ENCODE measurements at regions not wholly inside any gene's neighbourhood (a gene's known extent, or its start where the extent isn't known, plus 50 kb on each side); places are given as distances from the start of the nearest gene placed in this dataset.

GRCh38 chr3:22216601-22217000 lies 465.6 kb upstream of the ZNF385D start:
- no peak for DNase-seq (ENCODE audit: low read depth in 3 of 3)

DNA sequence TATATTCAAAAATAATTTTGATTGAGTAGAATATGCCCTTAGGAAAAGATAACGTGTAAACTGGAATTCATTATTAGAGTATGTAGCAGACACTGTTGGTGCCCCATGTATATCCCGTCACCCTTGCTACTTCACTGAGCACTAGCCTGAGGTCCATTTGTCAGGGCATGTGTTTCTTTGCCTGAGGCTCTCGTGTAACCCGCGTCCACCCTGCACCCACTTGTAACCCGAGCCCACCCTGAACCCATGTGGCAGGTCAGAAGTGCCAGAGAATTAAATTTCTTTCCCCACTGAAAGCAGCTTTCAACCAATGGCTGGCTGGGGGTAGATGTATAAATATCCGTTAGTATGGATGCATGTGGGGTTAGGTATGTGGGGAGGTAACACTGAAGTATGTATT lies 474.2 kb upstream of the ZNF385D start:
- DNase-seq (ENCODE audit: low read depth in 3 of 3) = no peak

DNA sequence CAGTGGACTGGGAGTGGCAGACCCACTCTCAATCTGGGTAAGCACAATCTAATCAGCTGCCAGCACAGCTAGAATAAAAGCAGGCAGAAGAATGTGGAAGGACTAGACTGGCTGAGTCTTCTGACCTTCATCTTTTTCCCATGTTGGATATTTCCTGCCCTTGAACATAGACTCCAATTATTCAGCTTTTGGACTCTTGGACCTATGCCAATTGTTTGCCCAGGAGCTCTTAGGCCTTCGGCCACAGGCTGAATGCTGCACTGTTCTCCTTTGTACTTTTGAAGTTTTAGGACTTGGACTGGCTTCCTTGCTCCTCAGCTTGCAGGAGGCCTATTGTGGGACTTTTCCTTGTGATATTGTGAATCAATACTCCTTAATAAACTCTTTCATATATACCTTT lies 477.7 kb upstream of the ZNF385D start:
- no peak for DNase-seq (ENCODE audit: low read depth in 3 of 3)

GRCh38 chr3:22231061-22231460 lies 480.1 kb upstream of the ZNF385D start:
- DNase-seq (ENCODE audit: low read depth in 3 of 3) = no peak

- DNase-seq (ENCODE audit: low read depth in 3 of 3) = no peak
Measured at GRCh38 chr3:22236490-22237270, 485.7 kb upstream of the ZNF385D start.

DNA sequence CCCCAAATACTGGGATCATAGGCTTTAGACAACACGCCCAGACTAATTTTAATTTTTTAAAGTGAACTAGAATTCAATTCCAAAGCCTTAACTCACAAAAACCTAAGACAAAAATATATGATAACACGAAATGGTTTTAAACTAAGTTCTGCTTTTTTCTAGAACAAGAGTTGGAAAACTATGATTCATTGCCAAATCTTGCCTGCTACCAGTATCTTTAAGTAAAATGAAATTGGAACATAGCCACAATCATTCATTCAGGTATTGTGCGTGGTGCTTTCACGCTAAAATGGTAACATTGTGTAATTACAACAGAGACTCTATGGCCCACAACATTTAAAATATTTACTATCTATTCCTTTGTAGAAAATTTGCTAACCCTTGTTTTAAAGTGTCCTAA lies 488.0 kb upstream of the ZNF385D start:
- DNase-seq (ENCODE audit: low read depth in 3 of 3) = no peak

DNA sequence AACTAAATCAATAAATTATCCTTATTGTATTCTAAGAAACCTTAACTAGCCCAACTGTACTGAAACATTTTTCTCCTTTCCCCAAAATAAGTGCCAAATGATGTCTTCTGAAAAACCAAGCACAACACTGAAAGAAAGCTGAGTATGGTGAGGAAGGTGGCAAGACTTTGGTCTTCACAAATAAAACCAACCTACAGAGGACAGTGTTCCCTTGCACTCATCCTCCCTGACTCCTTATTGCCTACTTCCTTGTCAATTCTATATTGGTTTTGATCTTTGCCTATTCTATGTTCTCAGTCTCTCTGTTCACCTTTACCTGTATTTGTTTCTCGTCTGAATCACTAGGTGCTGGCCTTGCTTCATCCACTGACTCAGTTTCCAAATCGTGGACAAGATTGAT lies 490.1 kb upstream of the ZNF385D start:
- DNase-seq (ENCODE audit: low read depth in 3 of 3) = no peak

DNA sequence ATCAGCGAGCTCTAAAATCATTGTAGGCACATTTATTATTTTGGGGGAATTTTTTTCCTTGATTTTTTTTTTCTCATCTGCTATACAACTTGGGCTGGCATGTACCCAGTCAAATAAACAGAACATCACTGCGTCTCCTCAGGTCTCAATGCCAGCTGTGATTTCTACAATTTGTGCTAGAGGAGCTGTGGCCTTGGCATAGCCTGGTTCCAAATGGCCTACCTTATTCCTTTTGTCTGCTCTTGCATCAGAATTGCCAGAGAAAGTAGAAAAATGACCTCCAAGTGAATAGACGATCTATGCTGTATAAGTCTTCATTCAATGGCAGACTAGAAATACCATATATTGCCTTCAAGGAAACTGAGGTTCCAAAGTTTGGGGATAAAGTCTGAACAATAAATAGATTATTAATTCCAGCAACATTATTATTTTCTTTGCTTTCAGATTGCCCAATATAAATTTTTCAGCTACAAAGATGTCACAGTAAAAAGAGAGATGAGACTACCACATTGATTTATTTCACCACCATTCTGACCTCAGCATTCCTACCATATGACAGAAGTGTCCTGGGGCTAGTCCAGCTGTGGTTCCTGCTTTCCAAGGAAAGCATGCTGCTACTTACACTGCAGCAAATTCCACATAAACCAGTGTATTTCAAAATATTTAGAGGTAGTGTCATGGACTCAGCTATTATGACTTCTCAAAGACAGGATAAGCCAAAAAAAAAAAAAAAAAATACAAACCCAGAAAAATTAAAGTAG lies 493.9 kb upstream of the ZNF385D start:
- DNase-seq (ENCODE audit: low read depth in 3 of 3) = no peak

DNA sequence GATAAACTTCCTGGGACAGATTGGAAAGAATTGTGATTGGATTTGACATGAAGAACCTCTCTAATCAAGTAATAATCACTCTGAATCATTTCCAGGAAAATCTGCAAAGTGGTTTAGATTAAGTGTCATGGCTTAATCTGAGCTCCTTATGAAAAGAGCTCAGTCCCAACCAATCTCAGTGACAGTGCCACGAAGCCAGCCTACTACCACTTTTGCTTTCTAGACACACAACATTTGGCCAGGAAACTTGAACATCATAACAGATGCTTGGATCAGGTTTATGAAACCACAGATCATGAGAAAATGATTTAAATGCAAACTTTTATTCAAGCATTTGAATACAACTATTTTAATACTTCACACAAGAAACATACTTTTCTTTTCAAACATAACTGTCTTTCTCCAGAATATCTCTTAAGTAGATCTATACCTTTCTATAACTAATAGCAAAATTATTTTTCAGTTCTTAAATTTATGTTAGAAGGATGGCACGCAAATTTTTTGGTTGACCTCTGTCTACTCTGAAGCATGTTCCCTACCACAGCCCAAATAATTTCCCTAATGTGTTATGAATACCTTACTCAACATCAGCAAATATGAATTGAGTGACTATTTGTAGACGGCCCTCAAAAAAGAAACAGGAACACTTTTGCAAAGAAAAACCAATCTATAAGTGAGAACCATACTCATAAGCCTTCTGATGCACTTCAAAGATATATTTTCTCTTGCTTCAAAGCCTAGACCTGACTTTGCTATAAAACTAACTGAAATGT lies 495.0 kb upstream of the ZNF385D start:
- no peak for DNase-seq (ENCODE audit: low read depth in 3 of 3)

DNA sequence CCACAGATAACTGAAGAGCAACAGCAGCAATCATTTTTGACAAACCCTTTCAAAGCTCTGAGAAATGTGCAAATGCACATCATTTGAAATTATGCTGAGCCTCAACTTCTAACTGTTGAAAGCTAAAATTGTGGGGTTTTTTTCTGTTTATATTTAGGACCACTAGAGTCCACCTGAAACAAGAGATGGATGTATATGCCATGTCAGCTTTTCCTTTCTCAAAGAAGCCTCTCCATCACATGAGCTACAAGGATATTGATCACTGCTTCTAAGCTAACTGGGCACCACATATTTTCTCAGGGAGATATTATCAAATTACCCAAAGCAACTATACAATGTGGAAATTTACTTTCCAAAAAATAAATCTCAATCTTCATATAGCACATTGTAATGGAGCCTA lies 498.6 kb upstream of the ZNF385D start:
- no peak for DNase-seq (ENCODE audit: low read depth in 3 of 3)

DNA sequence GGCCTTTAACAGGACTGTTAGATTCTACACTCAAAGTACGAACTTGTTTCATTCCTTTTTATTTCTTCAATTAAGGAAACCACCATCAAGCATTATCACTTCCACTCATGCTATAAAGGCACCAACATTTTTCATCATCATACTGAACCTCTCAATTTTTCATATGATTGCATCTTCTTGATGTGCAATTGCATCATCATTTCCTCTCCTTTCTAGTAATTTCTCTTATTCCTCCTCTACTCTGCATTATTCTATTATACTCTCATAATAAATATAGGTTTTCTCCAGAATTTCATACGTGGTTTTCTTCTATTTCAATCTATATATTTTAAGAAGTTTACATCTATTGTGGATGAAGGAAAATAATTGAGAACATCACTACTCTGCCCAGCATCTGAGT lies 506.2 kb upstream of the ZNF385D start:
- DNase-seq (ENCODE audit: low read depth in 3 of 3) = no peak

DNA sequence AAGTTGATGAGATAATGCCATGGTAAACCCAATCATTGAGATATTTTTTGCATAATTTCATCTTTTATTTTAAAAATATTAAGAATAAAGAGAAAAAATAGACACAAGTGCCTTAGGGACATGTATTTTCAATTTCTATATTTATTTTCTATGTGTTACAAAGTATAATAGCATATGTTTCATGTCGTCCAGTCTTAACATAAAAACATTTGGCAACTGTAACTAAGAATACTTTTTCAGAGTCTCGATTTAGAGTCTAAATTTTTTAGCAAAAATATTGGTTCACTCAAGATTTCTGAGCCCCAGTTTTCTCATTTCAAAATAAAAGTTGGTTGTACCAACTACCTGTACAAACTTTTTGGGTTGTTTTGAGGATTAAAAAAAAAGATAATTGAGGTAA lies 511.4 kb upstream of the ZNF385D start:
- no peak for DNase-seq (ENCODE audit: low read depth in 3 of 3)

GRCh38 chr3:22263042-22263441 lies 512.0 kb upstream of the ZNF385D start:
- DNase-seq (ENCODE audit: low read depth in 3 of 3) = no peak

- no peak for DNase-seq (ENCODE audit: low read depth in 3 of 3)
Measured at GRCh38 chr3:22265403-22265802, 514.4 kb upstream of the ZNF385D start.

DNA sequence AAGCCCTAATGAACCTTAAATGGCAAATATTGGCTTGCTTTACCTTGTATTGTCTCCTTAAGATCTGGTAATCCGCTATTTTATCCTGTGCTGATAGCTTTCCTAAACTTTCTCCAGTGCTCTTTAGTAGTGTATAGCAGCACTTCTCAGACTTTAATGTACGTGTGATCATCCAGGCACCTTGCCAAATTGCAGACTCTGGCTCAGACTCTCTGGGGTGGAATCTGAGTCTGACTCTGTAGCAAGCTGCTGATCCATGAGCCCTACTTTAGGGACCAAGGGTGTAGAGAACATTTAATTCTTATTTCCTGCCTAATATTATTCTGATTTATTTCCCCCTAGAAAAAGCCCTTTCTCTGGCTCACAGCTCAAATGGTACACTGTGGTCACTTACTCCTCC lies 518.8 kb upstream of the ZNF385D start:
- no peak for DNase-seq (ENCODE audit: low read depth in 3 of 3)

- no peak for DNase-seq (ENCODE audit: low read depth in 3 of 3)
Measured at GRCh38 chr3:22276351-22276750, 525.3 kb upstream of the ZNF385D start.

GRCh38 chr3:22284559-22284958 lies 533.5 kb upstream of the ZNF385D start:
- no peak for DNase-seq (ENCODE audit: low read depth in 3 of 3)

GRCh38 chr3:22288756-22289155 lies 537.7 kb upstream of the ZNF385D start:
- DNase-seq (ENCODE audit: low read depth in 3 of 3) = no peak

- DNase-seq (ENCODE audit: low read depth in 3 of 3) = no peak
Measured at GRCh38 chr3:22292681-22293080, 541.7 kb upstream of the ZNF385D start.

- no peak for DNase-seq (ENCODE audit: low read depth in 3 of 3)
Measured at GRCh38 chr3:22296601-22297000, 545.6 kb upstream of the ZNF385D start.

GRCh38 chr3:22297436-22297835 lies 546.4 kb upstream of the ZNF385D start:
- DNase-seq (ENCODE audit: low read depth in 3 of 3) = no peak

GRCh38 chr3:22306454-22306853 lies 555.4 kb upstream of the ZNF385D start:
- no peak for DNase-seq (ENCODE audit: low read depth in 3 of 3)

DNA sequence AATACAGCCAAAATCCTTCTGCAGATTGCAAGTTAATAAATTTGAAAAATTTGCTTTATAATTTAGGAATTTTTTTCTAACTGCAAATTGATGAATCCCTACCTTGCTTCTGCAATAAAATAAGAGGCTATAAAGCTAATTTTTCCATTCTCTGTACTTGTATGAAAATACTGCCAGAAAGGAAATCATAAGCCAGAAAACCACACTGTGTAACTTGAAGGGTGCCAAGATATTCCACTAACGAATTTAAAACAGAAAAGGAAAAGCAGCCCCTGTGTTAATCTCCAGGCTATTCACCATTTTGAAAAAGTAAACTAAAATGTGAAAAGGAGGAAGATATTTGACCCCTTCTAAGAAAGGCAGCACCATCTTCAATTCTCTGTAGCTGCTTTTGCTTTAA lies 557.9 kb upstream of the ZNF385D start:
- no peak for DNase-seq (ENCODE audit: low read depth in 3 of 3)
